ENCODE measurements at regions not wholly inside any gene's neighbourhood (a gene's known extent, or its start where the extent isn't known, plus 50 kb on each side); places are given as distances from the start of the nearest gene placed in this dataset.

- H3K4me1 Mint-ChIP-seq = no peaks in the 10 kb centered on the region
- intact Hi-C loops (cut with micrococcal nuclease) = no loop called here
- H3K4me3 Mint-ChIP-seq = peak overlapping the region in 1 of 2 donors; percentile 6
- Histone ChIP-seq H2AFZ (ENCODE audit: insufficient read depth, low read depth, low read length, poor library complexity, severe bottlenecking) (no peak overlapping the region), H3K9ac (ENCODE audit: insufficient read depth, low read length, poor library complexity, severe bottlenecking) (no peak overlapping the region), H3K36me3 (replicated peaks in 1 of 2; ENCODE audit: control insufficient read depth in 1 of 2, insufficient read depth in 2 of 2, low read length in 2 of 2) (no peaks in the 10 kb centered on the region), H3K27ac (ENCODE audit: low read depth in 1 of 2, low read length in 2 of 2) (no peak overlapping the region), H3K79me2 (ENCODE audit: insufficient read depth, low read length) (no peaks in the 10 kb centered on the region), H3K27me3 (ENCODE audit: control insufficient read depth in 2 of 2, insufficient read depth in 2 of 2, low read length in 2 of 2) (peaks cover 20 to 45% of the 10 kb centered on the region in 2 donors), H3K4me3 (replicated peaks in 1 of 3; ENCODE audit: low read depth in 2 of 3, low read length in 3 of 3) (no peak overlapping the region), H4K20me1 (ENCODE audit: insufficient read depth, low read length) (no peaks in the 10 kb centered on the region), H3K9me3 (replicated peaks in 1 of 2; ENCODE audit: control insufficient read depth in 1 of 2, insufficient read depth in 1 of 2, low read length in 2 of 2) (no peaks in the 10 kb centered on the region), H3K4me2 (replicated peaks; ENCODE audit: extremely low read depth, low read length, poor library complexity, severe bottlenecking) (no peak overlapping the region), H3K4me1 (ENCODE audit: control insufficient read depth in 1 of 2, insufficient read depth in 2 of 2, low read length in 2 of 2) (no peaks in the 10 kb centered on the region)
- H3K27me3 Mint-ChIP-seq (ENCODE audit: low read depth in 3 of 3) = peaks cover 41 to 59% (median 57%) of the 10 kb centered on the region in 3 donors
- TF ChIP-seq CTCF (IDR thresholded peaks at IDR 0.05) = no peak
- peaks cover 0 to 8% (median 3%) of the 10 kb centered on the region in 7 donors for H3K9me3 Mint-ChIP-seq
- WGBS (ENCODE audit: insufficient coverage) = 47% methylated on average over 10 of the region's 11 CpGs
- no peak for DNase-seq
- H3K36me3 Mint-ChIP-seq = no peaks in the 10 kb centered on the region
- H3K27ac Mint-ChIP-seq = no peak overlapping the region
Observed at GRCh38 chr6:166010136-166010960, 157.3 kb downstream of the TBXT start.

GRCh38 chr6:166009385-166010031 lies 158.1 kb downstream of the TBXT start:
- DNase-seq = no peak
- no peak for TF ChIP-seq CTCF (IDR thresholded peaks at IDR 0.05)
- Histone ChIP-seq H2AFZ (ENCODE audit: insufficient read depth, low read depth, low read length, poor library complexity, severe bottlenecking) (no peak overlapping the region), H4K20me1 (ENCODE audit: insufficient read depth, low read length) (no peaks in the 10 kb centered on the region), H3K4me3 (replicated peaks in 1 of 3; ENCODE audit: low read depth in 2 of 3, low read length in 3 of 3) (no peak overlapping the region), H3K27me3 (ENCODE audit: control insufficient read depth in 2 of 2, insufficient read depth in 2 of 2, low read length in 2 of 2) (peaks cover 20 to 54% of the 10 kb centered on the region in 2 donors), H3K27ac (ENCODE audit: low read depth in 1 of 2, low read length in 2 of 2) (no peak overlapping the region), H3K9ac (ENCODE audit: insufficient read depth, low read length, poor library complexity, severe bottlenecking) (no peak overlapping the region), H3K79me2 (ENCODE audit: insufficient read depth, low read length) (no peaks in the 10 kb centered on the region), H3K36me3 (replicated peaks in 1 of 2; ENCODE audit: control insufficient read depth in 1 of 2, insufficient read depth in 2 of 2, low read length in 2 of 2) (no peaks in the 10 kb centered on the region), H3K9me3 (replicated peaks in 1 of 2; ENCODE audit: control insufficient read depth in 1 of 2, insufficient read depth in 1 of 2, low read length in 2 of 2) (no peaks in the 10 kb centered on the region), H3K4me1 (ENCODE audit: control insufficient read depth in 1 of 2, insufficient read depth in 2 of 2, low read length in 2 of 2) (no peaks in the 10 kb centered on the region), H3K4me2 (replicated peaks; ENCODE audit: extremely low read depth, low read length, poor library complexity, severe bottlenecking) (no peak overlapping the region)
- Mint-ChIP-seq H3K4me3 (peak overlapping the region in 1 of 2 donors; percentile 67), H3K4me1 (no peaks in the 10 kb centered on the region), H3K27me3 (ENCODE audit: low read depth in 3 of 3) (peaks cover 49 to 68% (median 65%) of the 10 kb centered on the region in 3 donors), H3K9me3 (peaks cover 0 to 7% (median 3%) of the 10 kb centered on the region in 7 donors), H3K27ac (no peak overlapping the region), H3K36me3 (no peaks in the 10 kb centered on the region)
- intact Hi-C loops (cut with micrococcal nuclease) = no loop called here
- 70% methylated on average over 2 of the region's 8 CpGs for WGBS (ENCODE audit: insufficient coverage)
